ENCODE measurements at regions not wholly inside any gene's neighbourhood (a gene's known extent, or its start where the extent isn't known, plus 50 kb on each side); places are given as distances from the start of the nearest gene placed in this dataset.

DNA sequence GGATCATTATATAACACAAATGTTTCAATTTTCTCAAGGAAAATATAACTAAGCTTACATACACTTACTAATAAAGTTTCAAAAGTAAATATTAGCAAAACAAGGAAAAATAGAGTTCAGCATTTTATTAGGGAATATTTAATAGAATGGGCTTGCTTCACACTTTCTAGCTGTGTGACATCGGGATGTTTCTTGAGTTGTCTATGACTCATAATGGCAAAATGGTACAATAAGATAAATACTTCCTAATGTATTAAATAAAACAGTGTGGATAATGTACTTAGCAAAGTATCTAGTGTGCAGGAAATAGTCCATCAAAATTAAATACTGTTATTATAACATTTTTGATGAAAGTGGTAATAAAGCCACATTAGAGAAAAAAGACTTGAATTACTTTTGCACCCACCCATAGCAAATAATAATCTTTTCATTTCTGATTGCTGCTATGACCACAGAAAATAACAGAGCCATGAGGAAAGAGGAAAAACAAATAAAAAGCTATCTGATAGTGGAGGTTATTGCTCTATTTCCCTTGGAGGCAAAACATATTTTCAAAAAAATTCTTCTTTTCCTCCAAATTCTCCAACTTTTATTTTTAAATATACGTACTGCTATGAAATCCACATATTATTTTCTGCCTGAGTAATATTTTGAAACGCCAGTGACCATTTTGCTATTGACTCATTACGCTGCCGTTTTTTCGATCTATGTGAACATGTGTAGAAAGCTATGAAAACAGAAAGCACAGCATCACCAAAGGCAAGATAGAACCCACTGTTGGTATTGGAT lies 272.9 kb upstream of the KLF6 start:
- H3K27me3 ChIP-seq (ENCODE audit: insufficient read depth, low read length, poor library complexity) = no peaks in the 10 kb centered on the region
- no peak for TF ChIP-seq CTCF (IDR thresholded peaks at IDR 0.05; ENCODE audit: borderline replicate concordance, extremely low read depth, low read length, poor library complexity, severe bottlenecking)
- no peak for TF ChIP-seq EZH2 (IDR thresholded peaks at IDR 0.05; ENCODE audit: borderline replicate concordance, low read depth, low read length, severe bottlenecking)
- H3K4me1 ChIP-seq (ENCODE audit: insufficient read depth, low read length) = peaks cover 34% of the 10 kb centered on the region
- H3K9ac ChIP-seq (ENCODE audit: low read depth, low read length) = no peak overlapping the region
- H3K4me2 ChIP-seq (ENCODE audit: insufficient read depth, low read length) = no peak overlapping the region
- no peaks in the 10 kb centered on the region for H3K36me3 ChIP-seq (ENCODE audit: insufficient read depth, low read length)
- H4K20me1 ChIP-seq (ENCODE audit: insufficient read depth, low read length) = no peaks in the 10 kb centered on the region
- H3K4me3 ChIP-seq (ENCODE audit: low read depth in 1 of 2, low read length in 2 of 2) = no peak overlapping the region
- ATAC-seq (ENCODE audit: insufficient read depth, low read depth) = no peak
- no peak overlapping the region for H3K27ac ChIP-seq (ENCODE audit: low read length)
- H3K79me2 ChIP-seq (ENCODE audit: insufficient read depth, low read length) = no peaks in the 10 kb centered on the region
- H3K9me3 ChIP-seq (ENCODE audit: insufficient read depth, low read length, severe bottlenecking) = no peaks in the 10 kb centered on the region
- no peak for DNase-seq
- H2AFZ ChIP-seq (ENCODE audit: low read depth, low read length) = no peak overlapping the region

GRCh38 chr10:4057021-4057420 lies 272.0 kb upstream of the KLF6 start:
- Histone ChIP-seq H3K9me3 (ENCODE audit: insufficient read depth, low read length, severe bottlenecking) (no peaks in the 10 kb centered on the region), H3K79me2 (ENCODE audit: insufficient read depth, low read length) (no peaks in the 10 kb centered on the region), H2AFZ (ENCODE audit: low read depth, low read length) (no peak overlapping the region), H3K27ac (ENCODE audit: low read length) (no peak overlapping the region), H3K4me1 (ENCODE audit: insufficient read depth, low read length) (peaks cover 34% of the 10 kb centered on the region), H3K9ac (ENCODE audit: low read depth, low read length) (no peak overlapping the region), H4K20me1 (ENCODE audit: insufficient read depth, low read length) (no peaks in the 10 kb centered on the region), H3K4me2 (ENCODE audit: insufficient read depth, low read length) (no peak overlapping the region), H3K27me3 (ENCODE audit: insufficient read depth, low read length, poor library complexity) (no peaks in the 10 kb centered on the region), H3K36me3 (ENCODE audit: insufficient read depth, low read length) (no peaks in the 10 kb centered on the region), H3K4me3 (ENCODE audit: low read depth in 1 of 2, low read length in 2 of 2) (no peak overlapping the region)
- TF ChIP-seq CTCF (IDR thresholded peaks at IDR 0.05; ENCODE audit: borderline replicate concordance, extremely low read depth, low read length, poor library complexity, severe bottlenecking) (no peak), EZH2 (IDR thresholded peaks at IDR 0.05; ENCODE audit: borderline replicate concordance, low read depth, low read length, severe bottlenecking) (no peak)
- ATAC-seq (ENCODE audit: insufficient read depth, low read depth) = no peak
- DNase-seq = no peak

- no peaks in the 10 kb centered on the region for H3K36me3 ChIP-seq (ENCODE audit: insufficient read depth, low read length)
- DNase-seq (no peak), ATAC-seq (ENCODE audit: insufficient read depth, low read depth) (no peak)
- peaks cover 17% of the 10 kb centered on the region for H3K4me1 ChIP-seq (ENCODE audit: insufficient read depth, low read length)
- H3K27me3 ChIP-seq (ENCODE audit: insufficient read depth, low read length, poor library complexity) = no peaks in the 10 kb centered on the region
- no peak overlapping the region for H3K4me2 ChIP-seq (ENCODE audit: insufficient read depth, low read length)
- H3K27ac ChIP-seq (ENCODE audit: low read length) = no peak overlapping the region
- H3K9me3 ChIP-seq (ENCODE audit: insufficient read depth, low read length, severe bottlenecking) = no peaks in the 10 kb centered on the region
- H3K9ac ChIP-seq (ENCODE audit: low read depth, low read length) = no peak overlapping the region
- H2AFZ ChIP-seq (ENCODE audit: low read depth, low read length) = no peak overlapping the region
- H4K20me1 ChIP-seq (ENCODE audit: insufficient read depth, low read length) = no peaks in the 10 kb centered on the region
- H3K79me2 ChIP-seq (ENCODE audit: insufficient read depth, low read length) = no peaks in the 10 kb centered on the region
- TF ChIP-seq EZH2 (IDR thresholded peaks at IDR 0.05; ENCODE audit: borderline replicate concordance, low read depth, low read length, severe bottlenecking) (no peak), CTCF (IDR thresholded peaks at IDR 0.05; ENCODE audit: borderline replicate concordance, extremely low read depth, low read length, poor library complexity, severe bottlenecking) (no peak)
- H3K4me3 ChIP-seq (ENCODE audit: low read depth in 1 of 2, low read length in 2 of 2) = no peak overlapping the region
Observed at GRCh38 chr10:4054656-4055435, 269.8 kb upstream of the KLF6 start.

Data from DND-41 (cell line).